ENCODE measurements at regions not wholly inside any gene's neighbourhood (a gene's known extent, or its start where the extent isn't known, plus 50 kb on each side); places are given as distances from the start of the nearest gene placed in this dataset.
"Not testable (repeated sequence)": the region's sequence is repeated elsewhere in the genome, so short reads cannot be mapped to it uniquely, and the experiment has no call there.

DNA sequence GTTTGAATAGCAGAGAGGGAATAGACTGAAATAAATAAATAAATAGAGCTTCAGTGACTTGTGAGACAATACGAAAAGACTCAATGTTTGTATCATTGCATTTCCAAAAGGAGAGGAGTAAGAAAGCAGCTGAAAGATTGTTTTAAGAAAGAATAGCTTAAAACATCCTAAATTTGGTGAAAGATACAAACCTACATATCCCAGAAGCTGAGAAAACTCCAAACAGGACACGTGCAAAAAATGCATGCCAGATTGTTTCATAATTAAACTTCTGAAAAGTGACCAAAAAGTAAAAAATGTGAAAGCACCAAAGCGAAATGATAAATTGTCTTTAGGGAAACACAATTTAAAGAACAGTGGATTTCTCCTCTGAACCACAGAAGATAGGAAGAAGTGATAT is 711.0 kb downstream of the AACS start:
- no peak for DNase-seq (ENCODE audit: low read depth)

GRCh38 chr12:125786143-125786542 is 720.9 kb downstream of the AACS start:
- no peak for DNase-seq (ENCODE audit: low read depth)

- DNase-seq (ENCODE audit: low read depth): no peak
Observed at GRCh38 chr12:125794401-125794800, 729.2 kb downstream of the AACS start.

DNA sequence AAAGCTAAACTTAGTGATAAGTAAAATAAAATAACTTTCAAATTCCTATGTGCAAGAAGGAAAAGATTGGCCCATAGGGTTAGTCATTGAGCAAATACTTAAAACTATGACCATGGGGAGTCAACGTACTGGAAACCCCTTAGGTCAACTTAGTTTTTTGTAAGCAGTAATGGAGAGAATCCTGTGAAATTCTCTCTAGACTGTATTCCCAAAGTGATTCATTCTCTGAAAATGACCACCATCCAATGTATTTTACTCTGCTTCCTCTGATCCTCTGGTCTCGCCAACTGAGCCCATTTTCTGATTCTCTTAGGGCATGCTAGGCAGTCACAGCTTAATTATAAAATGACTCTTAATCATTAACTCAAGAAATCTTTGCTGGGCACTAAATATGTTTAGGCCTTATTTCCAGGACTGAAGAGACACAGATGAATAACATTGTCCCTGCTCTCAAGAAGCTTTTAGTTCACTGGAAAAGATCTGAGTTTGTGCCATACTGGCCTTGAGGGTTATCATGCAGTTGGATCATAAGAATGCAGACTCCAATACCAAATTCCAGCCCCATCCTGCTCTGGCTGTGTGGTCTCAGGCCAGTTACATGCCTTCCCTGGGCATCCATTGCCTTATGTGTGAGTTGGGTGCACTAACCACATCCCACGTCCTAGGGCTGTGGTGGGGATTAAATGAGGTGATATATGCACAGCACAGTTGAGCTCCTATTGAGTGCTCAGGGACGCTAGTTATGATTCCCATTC is 732.4 kb downstream of the AACS start:
- no peak for DNase-seq (ENCODE audit: low read depth)

- no peak for DNase-seq (ENCODE audit: low read depth)
Observed at GRCh38 chr12:125804660-125805059, 739.4 kb downstream of the AACS start.

- no peak for DNase-seq (ENCODE audit: low read depth)
Observed at GRCh38 chr12:125824276-125824675, 759.0 kb downstream of the AACS start.

GRCh38 chr12:125835852-125836251 is 770.6 kb downstream of the AACS start:
- no peak for DNase-seq (ENCODE audit: low read depth)

- no peak for DNase-seq (ENCODE audit: low read depth)
Observed at GRCh38 chr12:125836647-125837046, 771.4 kb downstream of the AACS start.

- DNase-seq (ENCODE audit: low read depth): no peak
Observed at GRCh38 chr12:125841332-125841731, 776.1 kb downstream of the AACS start.

DNA sequence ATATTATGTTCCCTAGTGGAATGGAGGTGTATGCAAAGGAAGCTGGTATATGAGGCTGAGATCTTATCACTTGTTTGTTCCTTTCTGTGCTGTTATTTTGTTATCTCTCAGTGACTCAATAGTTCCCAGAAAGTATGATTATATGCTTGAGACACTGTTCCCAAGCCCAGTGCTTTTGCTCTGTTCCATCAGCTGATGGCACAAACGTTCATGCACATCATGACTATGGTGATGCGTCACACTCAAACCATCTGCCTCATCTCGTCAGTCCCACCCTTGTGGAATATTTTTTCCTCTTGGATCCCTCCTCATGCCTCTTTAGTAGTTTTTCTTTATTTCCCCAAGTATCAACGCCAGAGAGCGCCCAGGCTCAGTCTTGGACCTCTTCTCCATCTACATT is 786.9 kb downstream of the AACS start:
- no peak for DNase-seq (ENCODE audit: low read depth)

DNA sequence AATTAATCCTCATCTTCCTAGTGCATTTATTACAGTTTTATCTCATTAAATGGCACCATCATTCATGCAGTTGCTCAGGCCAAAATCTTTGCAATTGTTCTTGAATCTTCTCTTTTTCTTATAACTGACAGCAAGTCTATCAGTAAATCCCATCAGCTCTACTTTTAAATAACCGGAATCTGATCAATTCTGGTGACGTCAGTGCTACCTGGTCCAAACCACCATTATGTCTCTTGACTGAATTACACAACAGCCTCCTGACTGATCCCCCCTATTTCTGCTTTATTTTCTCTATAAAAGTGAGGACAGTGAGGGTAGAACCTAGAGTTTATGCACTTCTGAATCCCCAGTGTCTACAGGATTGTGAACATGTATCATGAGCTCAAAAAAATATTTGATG is 787.4 kb downstream of the AACS start:
- no peak for DNase-seq (ENCODE audit: low read depth)

DNA sequence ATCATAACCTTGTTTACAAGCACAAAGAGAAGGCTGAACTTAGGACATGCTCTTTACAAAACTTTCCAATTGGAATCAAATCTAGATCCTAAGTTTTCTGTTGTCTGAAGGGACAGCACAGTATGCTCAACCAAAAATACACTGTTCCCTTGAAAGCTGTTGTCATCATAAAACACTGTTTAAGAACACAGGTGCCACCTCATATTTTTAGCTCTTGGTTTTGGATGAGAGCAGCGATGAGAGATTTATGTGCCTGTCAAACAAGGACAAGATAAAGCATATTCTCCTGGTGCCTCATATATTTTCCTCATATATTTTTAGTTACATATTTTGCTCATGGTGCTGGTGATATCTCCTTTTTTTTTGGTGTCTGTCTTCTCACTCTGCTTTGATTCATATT is 788.4 kb downstream of the AACS start:
- no peak for DNase-seq (ENCODE audit: low read depth)

- no peak for DNase-seq (ENCODE audit: low read depth)
Observed at GRCh38 chr12:125856366-125856765, 791.1 kb downstream of the AACS start.

DNA sequence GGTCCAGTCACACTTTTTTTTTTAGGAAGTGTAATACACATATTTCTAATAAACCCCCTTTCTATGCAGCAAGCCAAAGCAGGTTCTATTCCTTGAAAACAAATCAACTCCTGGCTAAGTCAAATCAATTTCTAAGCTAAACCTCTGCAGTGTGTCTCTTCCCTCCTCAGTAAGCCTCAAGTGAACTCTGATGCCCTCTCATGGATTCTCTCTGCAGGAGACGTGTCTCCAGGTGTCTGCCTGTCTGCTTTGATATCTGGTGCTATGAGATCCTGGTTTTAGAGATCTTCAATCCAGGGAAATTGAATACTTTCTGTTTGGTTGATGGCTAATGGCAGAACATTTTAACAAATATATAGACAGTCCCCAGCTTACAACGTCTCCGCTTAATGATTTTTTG is 791.7 kb downstream of the AACS start:
- no peak for DNase-seq (ENCODE audit: low read depth)

DNA sequence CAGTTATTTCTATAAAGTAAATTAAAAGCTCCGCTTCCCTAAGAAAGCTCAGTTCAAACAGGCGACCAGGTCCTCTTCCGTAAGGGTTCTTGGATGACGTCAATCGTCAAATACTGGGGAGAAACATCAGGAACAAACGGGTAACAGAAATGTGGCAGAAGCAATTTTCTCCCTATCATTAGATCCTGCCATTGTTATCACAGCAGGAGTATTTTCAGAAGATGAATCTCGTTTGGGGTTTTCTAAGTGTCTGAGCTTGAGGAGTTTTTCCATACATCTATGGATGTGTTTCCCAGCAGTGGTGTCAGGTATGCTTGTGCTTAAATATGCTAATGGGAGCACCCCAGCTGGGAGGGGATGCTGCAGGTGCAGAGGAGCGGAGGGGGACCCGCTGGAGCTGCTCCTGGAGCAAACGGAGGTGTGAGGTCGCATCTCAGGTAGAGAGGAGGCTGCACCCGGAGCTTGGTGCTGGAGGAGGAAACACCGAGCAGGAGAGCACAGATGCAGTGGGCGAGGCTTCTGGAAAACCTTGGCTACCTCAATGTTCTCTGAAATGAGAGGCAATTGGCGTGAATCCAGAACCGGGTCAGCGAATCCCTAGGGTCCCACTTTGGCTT is 795.5 kb downstream of the AACS start:
- no peak for DNase-seq (ENCODE audit: low read depth)

DNA sequence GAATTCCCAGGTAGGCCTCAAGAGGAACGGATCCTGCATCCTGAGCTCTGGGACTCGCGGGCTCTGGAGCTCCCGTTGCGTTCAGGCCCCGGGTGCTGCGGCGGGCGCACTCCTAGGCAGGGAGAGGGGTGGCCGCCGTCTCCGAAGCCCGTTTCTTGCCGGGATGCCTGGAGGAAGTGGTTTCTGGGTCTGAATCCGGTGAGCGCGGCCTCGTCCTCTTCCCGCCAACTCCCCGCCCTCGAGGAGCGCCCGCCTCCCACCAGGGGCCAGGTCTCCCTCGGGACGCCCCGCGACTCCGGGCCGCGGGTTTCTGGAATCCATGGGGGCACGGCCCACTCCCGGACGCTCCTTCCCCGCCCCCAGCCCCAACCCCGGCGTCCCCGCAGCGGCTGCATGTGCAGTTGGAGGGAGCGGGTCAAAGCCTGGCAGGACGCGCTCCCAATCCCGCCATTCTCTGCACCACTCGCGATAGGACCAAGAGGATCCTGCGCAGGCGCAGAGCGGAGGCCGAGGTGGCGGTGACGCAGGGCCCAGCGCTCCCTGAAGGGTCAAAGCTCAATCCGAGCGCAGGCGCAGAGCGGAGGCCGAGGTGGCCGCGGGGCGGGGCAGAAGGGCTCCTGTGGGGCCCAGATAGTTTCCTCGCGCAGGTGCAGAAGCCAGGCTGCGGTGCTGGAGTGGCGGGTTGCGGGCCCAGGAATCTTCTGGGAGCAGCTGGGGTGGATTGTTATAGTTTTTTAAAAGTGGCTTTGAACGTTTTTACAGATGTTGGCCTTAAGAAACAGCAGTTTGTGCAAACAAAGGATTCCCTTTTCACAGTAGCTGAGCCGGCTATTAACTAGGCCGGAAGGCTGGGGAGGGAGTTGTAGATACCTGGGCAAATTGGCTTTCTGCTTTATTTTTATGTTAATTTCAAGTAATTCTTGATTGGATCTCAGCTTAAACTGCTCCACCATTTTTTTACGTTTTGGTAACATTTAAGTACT is 796.4 kb downstream of the AACS start:
- no peak for DNase-seq (ENCODE audit: low read depth)

- DNase-seq (ENCODE audit: low read depth): not testable (repeated sequence)
Observed at GRCh38 chr12:125865236-125865635, 800.0 kb downstream of the AACS start.

- DNase-seq (ENCODE audit: low read depth): no peak
Observed at GRCh38 chr12:125871811-125872594, 806.8 kb downstream of the AACS start.

GRCh38 chr12:125873016-125873415 is 807.8 kb downstream of the AACS start:
- DNase-seq (ENCODE audit: low read depth): no peak

- no peak for DNase-seq (ENCODE audit: low read depth)
Observed at GRCh38 chr12:125878483-125878882, 813.2 kb downstream of the AACS start.

- no peak for DNase-seq (ENCODE audit: low read depth)
Observed at GRCh38 chr12:125882141-125882540, 816.9 kb downstream of the AACS start.

DNA sequence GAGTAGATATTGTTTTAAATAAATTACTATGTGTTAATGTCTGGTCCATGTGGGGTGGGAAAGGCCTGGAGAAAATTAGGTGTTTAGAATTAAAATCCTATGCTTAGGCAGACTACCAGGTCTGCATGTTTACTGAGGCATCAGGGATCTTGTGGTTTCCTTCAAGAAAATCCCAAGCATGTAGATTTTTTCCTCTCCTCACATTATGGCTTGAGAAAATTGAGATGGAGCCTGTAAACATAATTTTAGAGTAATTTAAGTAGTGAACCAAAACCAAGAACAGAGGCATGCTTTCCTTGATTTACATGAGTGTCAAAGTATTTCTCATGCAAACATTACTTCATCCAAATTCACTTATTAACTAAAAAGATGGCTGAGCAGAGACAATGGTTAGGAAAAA is 823.7 kb downstream of the AACS start:
- DNase-seq (ENCODE audit: low read depth): no peak
